GM18520 (cell line): ENCODE measurements at regions not wholly inside any gene's neighbourhood (a gene's known extent, or its start where the extent isn't known, plus 50 kb on each side); places are given as distances from the start of the nearest gene placed in this dataset.
"Not testable (repeated sequence)": the region's sequence is repeated elsewhere in the genome, so short reads cannot be mapped to it uniquely, and the experiment has no call there.

Experiments
- ATAC-seq: cut with Tn5 transposase; IDR thresholded peaks from one replicate; pipeline ENCODE4 v1.9.1; 2021; ENCODE audit not compliant: unreplicated experiment

DNA sequence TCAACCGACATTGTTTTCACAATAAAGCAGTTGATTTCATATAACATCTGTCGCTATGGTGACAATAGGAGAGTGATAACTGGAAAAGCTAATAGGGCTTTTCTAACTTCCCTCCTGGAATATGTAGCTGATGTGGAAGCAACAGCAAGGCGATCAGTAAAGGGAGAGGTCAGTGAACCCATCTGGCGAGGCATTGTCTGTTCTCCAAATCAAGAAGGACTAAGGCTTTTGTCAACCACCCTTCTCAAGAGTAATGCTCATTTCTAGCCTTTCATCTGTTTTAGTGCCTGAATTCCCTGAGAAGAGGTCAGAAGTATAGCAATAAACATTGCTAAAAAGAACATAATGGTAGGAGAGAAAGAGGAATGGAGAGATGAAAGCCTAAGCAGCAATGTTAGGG lies 201.3 kb downstream of the AKAP7 start:
- ATAC-seq = no peak

DNA sequence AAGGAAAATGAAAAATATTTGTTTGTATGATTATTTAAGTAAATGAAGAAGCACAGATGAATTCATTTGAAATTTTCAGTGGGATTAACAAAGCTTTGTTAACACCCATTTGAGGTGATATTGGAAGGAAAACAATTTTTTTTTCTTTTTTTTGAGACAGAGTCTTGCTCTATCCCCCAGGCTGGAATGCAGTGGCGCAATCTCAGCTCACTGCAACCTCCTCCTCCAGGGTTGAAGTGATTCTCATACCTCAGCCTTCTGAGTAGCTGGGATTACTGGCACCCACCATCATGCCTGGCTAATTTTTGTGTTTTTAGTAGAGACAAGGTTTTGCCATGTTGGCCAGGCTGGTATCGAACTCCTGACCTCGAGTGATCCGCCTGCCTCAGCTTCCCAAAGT lies 211.6 kb downstream of the AKAP7 start:
- not testable (repeated sequence) for ATAC-seq

DNA sequence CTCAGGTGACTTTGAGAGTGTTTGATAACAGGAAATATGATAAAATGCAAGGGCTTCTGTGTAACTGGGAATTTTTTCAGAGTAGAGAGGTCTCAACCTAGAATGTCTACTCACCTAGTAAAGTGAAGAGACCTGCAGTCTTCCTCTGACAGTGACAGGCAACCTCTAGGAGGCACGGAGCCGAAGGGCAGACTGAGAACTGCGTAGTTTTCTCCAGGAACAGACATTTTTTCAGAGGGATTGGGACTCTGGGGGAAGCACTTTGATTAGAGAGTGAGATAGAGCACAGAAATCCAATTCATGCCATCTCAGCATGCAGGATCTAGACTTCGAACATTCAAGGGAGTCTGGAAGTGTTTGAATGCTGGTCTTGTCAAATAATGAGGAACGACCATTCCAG lies 213.3 kb downstream of the AKAP7 start:
- no peak for ATAC-seq

DNA sequence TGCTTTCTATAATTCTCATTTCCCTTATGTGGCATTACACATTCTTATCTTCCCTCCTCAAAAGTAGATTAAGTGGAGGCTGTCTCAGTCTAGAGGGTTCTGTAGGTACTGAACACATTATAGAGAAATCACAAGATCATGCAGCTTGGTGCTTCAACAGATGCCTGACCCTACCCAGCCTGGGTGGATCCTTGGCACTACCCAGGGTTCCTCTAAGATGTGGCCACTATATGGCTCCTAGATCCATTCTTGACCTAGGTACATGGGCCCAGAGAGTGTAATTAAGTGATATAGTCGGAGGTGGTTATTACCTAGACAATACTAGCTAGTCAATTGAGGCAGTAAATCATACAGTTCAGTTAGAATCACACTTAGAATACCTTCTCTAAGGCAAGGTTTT lies 213.9 kb downstream of the AKAP7 start:
- ATAC-seq = no peak

DNA sequence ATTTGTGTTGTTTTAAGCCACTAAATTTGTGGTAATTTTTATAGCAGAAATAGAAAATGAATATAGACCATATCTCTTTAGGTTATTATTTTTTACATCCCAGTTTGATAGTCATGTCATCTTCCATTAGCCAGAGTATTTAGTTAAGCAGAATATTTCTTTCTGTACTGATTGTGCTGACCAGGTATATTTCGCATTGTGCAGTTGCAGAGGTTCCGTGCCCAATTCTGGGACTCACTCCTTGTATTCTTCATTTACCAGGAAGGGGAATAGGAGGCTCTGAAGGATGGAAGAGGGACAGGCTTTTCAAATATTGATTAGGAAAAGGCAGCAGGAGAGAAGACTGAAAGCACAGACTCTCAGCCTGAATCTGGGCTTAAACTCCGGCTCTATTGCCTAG lies 217.8 kb downstream of the AKAP7 start:
- no peak for ATAC-seq

DNA sequence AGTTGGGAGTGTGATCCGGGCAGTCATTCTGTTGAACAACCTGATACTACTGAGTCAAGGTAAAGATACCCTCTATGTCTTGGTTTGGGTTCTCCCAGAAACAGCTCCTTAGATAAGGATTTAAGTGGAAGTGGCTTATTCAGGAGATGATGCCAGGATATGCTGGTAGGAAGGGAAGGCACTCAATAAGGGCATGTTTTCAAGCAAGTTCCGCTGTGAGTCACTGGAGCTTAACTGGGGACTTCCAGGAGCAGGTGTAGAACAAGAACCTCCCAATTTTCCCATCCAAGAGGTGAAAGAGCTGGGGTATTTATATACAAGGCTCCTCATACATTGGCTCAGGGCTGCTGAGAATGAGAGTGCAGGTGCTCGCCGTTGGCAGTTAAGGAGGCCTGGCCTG lies 218.6 kb downstream of the AKAP7 start:
- ATAC-seq = no peak

DNA sequence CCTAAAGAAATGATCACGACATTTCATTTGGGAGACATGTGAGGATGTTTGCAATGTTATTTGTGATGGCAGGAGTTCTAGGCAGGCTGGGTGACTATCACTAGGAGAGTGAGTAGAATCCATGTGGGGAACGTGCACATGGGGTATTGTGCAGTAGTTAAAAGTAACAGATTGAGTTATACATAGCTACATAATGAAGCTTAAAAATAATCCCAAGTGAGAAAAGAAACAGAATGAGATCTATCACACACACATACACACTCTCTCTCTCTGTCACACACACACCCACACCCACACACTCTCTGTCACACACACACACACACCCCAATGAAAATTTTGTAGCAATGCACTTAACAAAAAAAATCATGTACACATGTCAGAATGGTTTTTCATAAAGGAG lies 218.7 kb upstream of the ARG1 start:
- ATAC-seq = no peak

DNA sequence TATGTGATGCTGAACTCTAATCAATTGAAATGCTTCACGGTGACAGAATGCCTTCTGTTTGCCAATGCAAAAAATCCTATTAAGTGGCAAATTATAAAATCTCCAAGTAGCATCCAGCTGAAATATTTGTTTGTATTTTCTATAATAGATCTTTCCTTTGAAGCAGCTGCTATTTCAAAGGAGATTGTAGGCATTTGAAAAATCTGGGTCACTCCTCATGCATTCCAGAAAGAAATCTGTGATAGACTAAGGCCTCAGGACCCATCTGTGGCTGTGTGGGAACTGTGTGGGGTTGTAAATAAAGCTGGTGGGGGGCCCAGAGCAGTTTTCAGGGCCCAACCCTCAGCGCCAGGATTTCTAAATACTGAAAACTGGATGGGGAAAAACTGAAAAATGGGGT lies 216.9 kb upstream of the ARG1 start:
- ATAC-seq = no peak

DNA sequence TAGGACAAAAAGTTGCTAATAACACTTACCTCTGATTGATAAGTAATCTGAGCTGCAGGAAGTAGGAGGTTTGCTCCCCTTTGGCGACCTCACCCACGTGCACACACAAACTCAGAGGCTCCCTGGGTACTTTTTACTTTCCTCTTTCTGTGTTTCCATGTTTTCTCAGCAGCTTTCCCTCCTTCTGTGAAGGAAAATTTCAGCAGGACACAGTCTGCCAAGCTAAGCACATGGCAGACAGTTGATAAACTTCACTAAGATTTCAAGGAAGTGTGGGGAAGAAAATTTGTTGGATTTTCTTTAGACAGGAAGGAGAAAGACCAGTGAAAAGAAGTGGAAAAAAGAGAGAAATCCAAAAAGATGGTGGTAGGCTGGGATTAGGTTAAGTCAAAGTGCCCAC lies 215.5 kb upstream of the ARG1 start:
- ATAC-seq = no peak

DNA sequence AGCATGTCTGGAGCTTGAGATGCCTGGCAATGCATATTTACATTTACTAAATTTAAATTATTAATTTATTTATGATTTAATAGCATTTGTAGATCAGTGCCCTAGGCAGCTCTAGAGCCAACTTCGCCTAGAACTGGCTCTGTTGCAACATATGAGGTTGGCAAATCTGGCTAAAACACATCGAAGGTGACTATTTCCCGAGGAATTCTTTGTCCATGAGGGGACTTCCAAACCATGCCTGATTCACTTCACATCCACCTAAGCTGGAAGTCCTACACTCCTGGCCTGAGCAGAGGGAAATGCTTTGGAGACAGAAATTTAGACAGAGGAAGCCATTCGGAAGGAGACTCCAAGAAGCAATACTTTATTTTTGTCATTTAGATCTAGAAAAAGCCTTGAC lies 211.0 kb upstream of the ARG1 start:
- ATAC-seq = no peak

DNA sequence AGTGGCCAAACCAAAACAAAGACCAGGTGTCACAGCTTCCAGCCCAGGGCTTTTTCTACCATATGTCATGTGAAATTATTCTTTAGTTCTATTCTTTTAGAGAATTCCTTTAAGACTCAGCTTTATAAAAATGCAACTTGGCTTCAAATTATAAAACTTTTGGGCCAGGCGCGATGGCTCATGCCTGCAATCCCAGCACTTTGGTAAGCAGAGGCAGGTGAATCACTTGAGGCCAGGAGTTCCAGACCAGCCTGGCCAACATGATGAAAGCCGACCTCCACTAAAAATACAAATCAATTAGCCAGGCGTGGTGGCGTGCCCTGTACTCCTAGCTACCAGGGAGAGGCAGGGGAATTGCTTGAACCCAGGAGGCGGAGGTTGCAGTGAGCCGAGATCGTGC lies 210.3 kb upstream of the ARG1 start:
- no peak for ATAC-seq

DNA sequence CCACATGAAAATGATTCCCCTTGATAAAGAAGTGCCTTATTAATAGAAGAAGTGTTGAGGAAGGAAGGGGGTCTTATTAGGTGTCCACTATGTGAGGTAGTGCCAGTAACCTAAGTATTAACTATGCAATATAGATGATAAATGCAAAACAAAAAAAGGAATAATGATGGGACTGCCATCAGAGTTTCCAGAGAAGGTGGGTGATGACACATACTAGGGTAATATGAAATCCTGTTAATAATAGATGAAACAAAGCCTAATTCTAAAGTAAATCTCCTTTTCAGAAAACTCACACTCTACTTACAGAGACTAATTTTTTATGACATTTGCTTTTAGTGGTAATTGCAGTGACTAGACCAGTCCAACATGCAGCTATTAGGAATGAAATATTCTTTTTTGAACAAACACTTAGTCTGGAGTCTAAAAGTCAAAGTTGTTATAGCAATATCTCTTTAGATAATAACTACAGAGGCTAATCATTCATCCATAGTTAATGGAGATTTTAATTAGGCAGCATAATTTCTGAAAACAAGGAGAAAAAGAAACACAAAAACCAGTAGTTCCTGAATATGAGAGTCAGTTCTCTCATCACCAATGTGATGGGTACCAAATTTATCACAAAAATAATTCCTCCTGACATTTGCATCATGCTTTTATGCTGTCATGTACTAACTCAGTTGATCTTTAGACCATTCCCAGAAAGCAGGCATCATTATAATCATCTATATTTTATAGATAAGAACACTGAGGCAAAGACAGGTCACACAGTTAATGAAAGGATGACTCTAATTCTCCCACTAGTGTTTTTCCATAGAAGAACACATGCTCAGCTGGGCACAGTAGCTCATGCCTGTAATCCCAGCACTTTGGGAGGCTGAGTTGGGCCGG lies 208.8 kb upstream of the ARG1 start:
- ATAC-seq = no peak

DNA sequence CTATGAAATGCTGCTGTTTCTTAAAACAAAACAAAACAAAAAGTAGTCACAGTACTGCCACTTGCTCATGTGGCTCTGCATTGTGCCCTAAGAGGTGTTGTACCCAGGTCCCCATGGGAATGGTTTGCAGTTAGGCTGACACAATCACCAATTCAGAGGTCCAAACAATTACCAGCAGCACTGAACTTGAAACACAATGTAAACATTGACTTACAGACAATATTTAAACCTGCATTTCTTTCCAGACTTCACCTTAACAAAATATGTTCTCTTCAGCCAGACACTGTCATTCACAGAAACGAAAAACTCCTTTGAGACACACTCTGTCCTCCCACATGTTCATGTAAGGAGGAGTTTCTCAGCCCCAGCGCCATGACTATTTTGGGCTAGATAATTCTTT lies 206.8 kb upstream of the ARG1 start:
- ATAC-seq = no peak

DNA sequence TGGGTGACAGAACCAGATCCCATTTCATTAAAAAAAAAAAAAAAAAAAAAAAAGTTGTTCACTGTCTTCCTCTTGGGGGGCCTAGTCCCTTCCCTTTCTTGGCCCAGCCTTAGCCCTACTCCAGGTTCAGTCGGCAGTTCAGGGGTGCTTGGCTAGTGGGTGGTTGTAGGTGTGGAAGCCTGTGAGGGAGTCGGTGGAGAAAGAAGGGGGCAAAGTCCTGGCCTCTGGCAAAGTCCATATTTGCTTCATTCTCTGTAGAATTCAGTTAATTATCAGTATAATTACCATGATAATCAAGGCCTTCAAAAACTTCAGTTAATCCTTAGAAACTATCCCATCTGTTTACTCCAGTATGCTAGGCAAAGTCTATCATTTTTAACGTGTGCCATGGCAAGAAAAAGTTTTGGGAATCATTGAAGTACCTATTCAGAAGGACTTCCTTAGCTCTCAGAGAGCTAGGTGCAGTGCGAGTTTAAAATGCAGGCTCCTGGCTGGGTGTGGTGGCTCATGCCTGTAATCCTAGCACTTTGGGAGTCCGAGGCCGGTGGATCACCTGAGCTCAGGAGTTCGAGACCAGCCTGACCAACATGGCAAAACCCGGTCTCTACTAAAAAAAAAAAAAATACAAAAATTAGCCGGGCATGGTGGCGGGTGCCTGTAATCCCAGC lies 205.7 kb upstream of the ARG1 start:
- ATAC-seq = no peak

DNA sequence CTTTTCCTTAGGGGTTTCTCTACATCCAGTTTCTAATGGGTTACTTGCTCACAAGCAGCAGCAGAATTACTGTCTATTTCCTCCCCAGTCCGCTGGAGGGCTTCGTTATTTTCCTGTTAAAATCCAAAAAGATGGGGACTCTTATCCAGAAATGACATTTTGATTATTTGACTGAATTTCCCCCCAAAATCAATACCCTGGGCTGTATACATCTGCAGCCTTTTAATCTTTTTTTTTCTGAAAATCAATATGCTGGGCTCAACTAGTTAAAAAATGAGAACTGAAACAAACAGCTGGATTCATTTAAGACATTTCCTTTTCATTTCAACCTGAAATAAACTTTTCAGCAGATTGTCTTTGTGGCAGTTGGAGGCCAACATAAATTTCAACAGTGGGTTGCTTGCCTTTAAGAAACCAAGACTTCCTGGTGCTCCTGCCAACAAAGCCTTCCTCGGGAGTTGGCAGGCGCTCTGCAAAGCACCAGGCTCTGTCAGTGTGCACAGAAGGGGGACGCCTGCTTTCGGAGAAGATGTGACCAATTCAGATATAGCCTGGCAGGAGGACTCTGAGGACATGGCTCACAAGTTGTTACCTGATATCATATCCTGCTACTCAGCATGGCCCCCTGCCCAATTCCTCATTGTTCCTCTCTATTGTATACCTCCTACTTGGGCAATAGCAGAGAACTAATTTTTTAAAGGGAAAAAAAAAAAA lies 204.7 kb upstream of the ARG1 start:
- peak; percentile 28 for ATAC-seq

DNA sequence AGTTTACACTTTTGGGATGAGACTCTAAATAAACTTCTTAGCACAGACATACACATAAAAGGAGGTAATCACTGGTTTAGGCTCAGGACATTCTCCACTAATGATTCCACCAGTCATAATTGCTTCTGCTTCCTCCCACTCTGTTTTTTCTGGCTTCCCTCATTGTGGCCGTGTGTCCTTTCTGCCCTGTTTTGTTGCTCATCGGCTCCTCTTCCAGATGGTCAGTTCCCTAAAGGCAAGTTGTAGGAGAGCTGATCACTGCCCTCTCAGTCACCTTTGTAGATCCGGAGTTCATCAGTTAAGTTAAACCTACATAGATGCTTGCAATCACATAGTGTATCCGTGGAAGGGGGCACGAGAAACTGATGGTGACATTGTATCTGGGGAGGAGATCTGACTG lies 200.5 kb upstream of the ARG1 start:
- ATAC-seq = no peak

DNA sequence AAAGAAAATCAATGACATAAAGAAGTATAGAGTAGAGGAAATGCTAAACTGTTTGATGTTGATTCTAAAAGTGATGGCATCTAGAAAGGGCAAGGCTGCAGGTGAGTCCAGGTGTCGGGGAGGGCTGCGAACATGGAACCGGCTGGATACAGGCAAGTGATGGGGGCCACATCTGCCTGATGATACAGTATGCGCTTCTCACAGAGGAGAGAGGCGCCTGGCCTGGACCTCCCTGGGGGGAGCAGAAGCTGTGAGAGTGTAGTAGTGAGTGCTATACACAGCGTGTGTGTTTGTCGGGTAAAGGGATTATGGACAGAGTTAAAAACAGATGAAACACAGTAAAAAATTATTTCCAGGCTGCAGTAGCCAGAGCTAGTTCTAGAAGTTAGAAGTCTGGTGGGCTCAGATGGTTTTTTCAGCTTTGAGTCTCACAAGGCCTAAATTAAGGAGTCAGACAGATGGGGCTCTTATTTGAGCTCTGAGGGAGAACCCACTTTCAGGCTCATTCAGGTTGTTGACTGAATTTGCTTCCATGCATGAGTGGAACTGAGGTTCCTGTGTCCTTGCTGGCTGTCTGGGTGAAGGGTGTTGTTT lies 195.8 kb upstream of the ARG1 start:
- no peak for ATAC-seq

DNA sequence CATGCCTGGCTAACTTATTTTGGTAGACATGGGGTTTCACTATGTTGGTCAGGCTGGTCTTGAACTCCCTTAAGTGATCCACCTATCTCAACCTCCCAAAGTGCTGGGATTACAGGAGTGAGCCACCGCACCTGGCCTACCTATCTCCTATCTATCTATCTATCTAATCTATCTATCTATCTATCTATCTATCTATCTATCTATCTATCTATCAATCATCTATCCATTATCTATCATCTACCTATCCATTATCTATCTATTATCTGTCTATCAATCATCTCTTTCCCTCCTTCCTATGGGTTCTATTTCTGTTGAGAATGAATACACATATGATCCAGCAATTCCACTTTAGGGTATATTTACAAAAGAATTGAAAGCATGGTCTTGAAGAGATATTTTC lies 194.2 kb upstream of the ARG1 start:
- ATAC-seq = no peak

DNA sequence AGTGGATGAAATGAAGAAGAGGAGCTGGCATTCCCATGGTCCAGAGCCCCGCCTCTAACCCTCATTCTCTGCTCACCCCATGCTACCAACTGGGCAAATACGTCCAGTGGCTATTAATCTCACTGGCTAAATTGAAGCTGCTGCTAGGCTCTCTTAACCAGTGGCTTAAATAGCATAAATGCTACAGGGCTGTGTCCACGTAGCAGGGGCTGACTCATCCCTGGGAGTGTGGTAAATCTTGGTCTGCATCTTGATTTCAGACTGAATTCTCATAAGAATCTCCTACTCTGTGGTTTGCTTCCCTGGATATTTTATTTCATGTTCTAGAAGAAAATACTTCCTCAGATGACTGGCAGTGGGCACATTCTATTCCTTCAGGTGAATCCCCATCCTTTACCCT lies 193.1 kb upstream of the ARG1 start:
- ATAC-seq = no peak

DNA sequence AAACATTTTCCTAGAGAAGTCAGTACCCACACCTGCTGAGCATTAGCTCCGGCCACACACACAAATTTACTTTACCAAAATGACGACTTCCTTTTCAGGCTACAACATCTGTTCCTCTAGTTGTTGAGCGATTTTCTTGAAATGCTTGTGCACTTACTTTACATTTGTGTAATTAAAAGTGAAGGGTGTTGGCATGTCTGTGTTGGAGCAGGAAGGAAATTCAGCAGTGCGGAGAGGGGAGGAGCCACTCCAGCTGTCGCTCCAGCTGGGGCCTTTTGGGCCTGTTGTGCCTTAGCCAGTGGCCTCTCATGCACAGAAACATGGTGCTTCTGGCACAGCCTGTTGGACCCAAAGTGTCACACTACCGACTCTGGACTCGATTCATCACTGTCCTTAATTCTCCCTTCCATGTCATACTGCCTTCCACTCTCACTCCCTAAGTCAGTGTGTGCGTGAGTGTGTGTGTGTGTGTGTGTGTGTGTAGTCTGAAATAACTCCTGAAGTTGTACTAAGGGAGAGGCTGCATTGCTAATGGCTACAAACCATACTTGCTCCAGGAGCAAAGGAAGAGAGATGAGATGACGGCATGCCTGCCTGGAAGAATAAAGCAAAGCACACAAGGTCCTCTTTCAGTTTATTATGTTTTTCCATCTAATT lies 191.8 kb upstream of the ARG1 start:
- ATAC-seq = no peak

DNA sequence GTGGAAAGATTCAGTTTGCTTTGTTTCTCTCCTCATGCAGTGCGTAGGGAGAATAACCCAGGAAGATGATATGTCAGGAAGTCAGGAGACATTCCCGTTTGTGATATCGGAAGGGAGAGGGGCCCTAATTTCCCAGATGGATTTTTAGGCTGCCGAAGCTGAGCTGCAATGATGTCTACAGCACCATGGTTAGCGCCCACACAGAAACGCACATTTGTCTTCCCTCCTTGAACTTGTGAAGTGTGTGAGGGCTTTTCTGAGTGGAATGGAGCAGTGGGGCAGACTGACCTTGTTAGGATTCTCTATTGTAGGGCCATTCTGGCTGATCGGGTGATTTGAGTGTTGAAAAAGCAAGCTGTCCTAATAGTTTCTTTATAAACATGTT lies 191.3 kb upstream of the ARG1 start:
- ATAC-seq = no peak
